Stomach (tissue), 8 donors: ENCODE measurements at regions not wholly inside any gene's neighbourhood (a gene's known extent, or its start where the extent isn't known, plus 50 kb on each side); places are given as distances from the start of the nearest gene placed in this dataset.

Experiments used
- DNase-seq, 2 donors: peaks; one replicate each; pipeline versions ENCODE4 v3.0.0 to v3.0.0-alpha.2; 2013 to 2019
- H3K27ac ChIP-seq, 5 donors: fragments of 200-600 bp in 4 of 5; sonication (generic) in 4 of 5; one replicate each; pipeline ENCODE4 v1.5.1; 2013 to 2019; ENCODE audit warnings: mild to moderate bottlenecking in 1 of 5, moderate library complexity in 1 of 5
- H3K27me3 ChIP-seq, 3 donors: fragments of 200-600 bp; sonication (generic); one replicate each; pipeline ENCODE4 v1.5.1; 2017 to 2019; ENCODE audit warnings: mixed run types in 1 of 3
- H3K36me3 ChIP-seq, 4 donors: fragments of 200-600 bp; sonication (generic); 1 replicate in 3 of 4; 2 replicates in 1 of 4; pipeline ENCODE4 v1.5.1; 2016 to 2019
- H3K4me1 ChIP-seq, 4 donors: fragments of 200-600 bp; sonication (generic); one replicate each; pipeline ENCODE4 v1.5.1; 2016 to 2019
- H3K4me3 ChIP-seq, 4 donors: fragments of 200-600 bp; sonication (generic) in 3 of 4; one replicate each; pipeline ENCODE4 v1.5.1; 2016 to 2019; ENCODE audit warnings: mild to moderate bottlenecking in 1 of 4
- H3K9me3 ChIP-seq, 4 donors: fragments of 200-600 bp; sonication (generic); one replicate each; pipeline ENCODE4 v1.5.1; 2016 to 2019
- CTCF ChIP-seq, 7 experiments: fragments of 450-650 bp in 4 of 7; fragments of 200-600 bp in 3 of 7; sonication (generic) in 3 of 7; IDR thresholded peaks; one replicate each; pipeline ENCODE4 v1.5.1; 2016 to 2019; ENCODE audit warnings: antibody characterized with exemption in 7 of 7, control low read depth in 2 of 7, mild to moderate bottlenecking in 1 of 7
- EP300 ChIP-seq: sonication (generic); formaldehyde crosslinking; IDR thresholded peaks from one replicate; pipeline ENCODE4 v1.6.1; 2017; ENCODE audit warnings: antibody characterized with exemption
- POLR2A ChIP-seq, 4 donors: fragments of 450-650 bp; IDR thresholded peaks; one replicate each; pipeline ENCODE4 v1.6.1; 2016; ENCODE audit warnings: antibody characterized with exemption in 4 of 4, control low read depth in 2 of 4, mild to moderate bottlenecking in 1 of 4, moderate library complexity in 1 of 4
- POLR2AphosphoS5 ChIP-seq, 3 donors: sonication (generic); formaldehyde crosslinking; IDR thresholded peaks; one replicate each; pipeline ENCODE4 v1.6.1; 2016; ENCODE audit warnings: antibody characterized with exemption in 3 of 3
- WGBS, 5 donors: extraction: QIAGEN DNeasy Blood & Tissue Kit in 3 of 5; methylation state at CpG; one replicate each; pipeline versions ENCODE4 v1.1.5 to v1.1.7; 2013 to 2018; 5-methylcytosine and 5-hydroxymethylcytosine counted together
- intact Hi-C: fragments of 100-400 bp; cut with DNase I; formaldehyde crosslinking; loops from one replicate; pipeline ENCODE4 v1.15.1; 2023; ENCODE audit warnings: low total_unique reads
- donor health status: healthy with polysubstance abuse.
- donor health status: Bipolar disorder and iron deficiency.
- donor health status: healthy.

- intact Hi-C loops = no loop called here
- TF ChIP-seq POLR2A (IDR thresholded peaks at IDR 0.05) = no peak
- no peak for TF ChIP-seq POLR2AphosphoS5 (IDR thresholded peaks at IDR 0.05)
- no peak for TF ChIP-seq CTCF (IDR thresholded peaks at IDR 0.05)
- TF ChIP-seq EP300 = no peak
Observed at GRCh38 chr10:31725436-31725835, 203.2 kb downstream of the ARHGAP12 start.

GRCh38 chr10:31724296-31724695 lies 204.3 kb downstream of the ARHGAP12 start:
- H3K36me3 ChIP-seq = no peaks in the 10 kb centered on the region

More at GRCh38 chr10:31725436-31725835, 203.2 kb downstream of the ARHGAP12 start:
- 86 to 98% (median 92%) methylated on average over 7 of the region's 7 CpGs for WGBS, 5 donors
- Histone ChIP-seq H3K9me3 (no peaks in the 10 kb centered on the region), H3K27ac (no peak overlapping the region), H3K4me1 (no peaks in the 10 kb centered on the region), H3K4me3 (no peak overlapping the region), H3K36me3 (no peaks in the 10 kb centered on the region), H3K27me3 (no peaks in the 10 kb centered on the region)
- DNase-seq = no peak

GRCh38 chr10:31723106-31723750 lies 205.4 kb downstream of the ARHGAP12 start:
- Histone ChIP-seq H3K4me1 (no peaks in the 10 kb centered on the region), H3K9me3 (peaks cover 0 to 6% (median 0%) of the 10 kb centered on the region in 4 donors), H3K36me3 (no peaks in the 10 kb centered on the region), H3K4me3 (no peak overlapping the region), H3K27me3 (no peaks in the 10 kb centered on the region), H3K27ac (no peak overlapping the region)
- 42 to 61% (median 57%) methylated on average over 5 of the region's 5 CpGs for WGBS, 5 donors
- TF ChIP-seq CTCF (IDR thresholded peaks at IDR 0.05) (no peak), EP300 (no peak)
- intact Hi-C loops = no loop called here
- DNase-seq = no peak

More at GRCh38 chr10:31724296-31724695, 204.3 kb downstream of the ARHGAP12 start:
- intact Hi-C loops = no loop called here
- TF ChIP-seq POLR2A (IDR thresholded peaks at IDR 0.05) = no peak
- TF ChIP-seq EP300 = no peak
- TF ChIP-seq POLR2AphosphoS5 (IDR thresholded peaks at IDR 0.05) = no peak
- TF ChIP-seq CTCF (IDR thresholded peaks at IDR 0.05) = no peak
- H3K9me3 ChIP-seq = peaks cover 0 to 3% (median 0%) of the 10 kb centered on the region in 4 donors
- no peak overlapping the region for H3K4me3 ChIP-seq
- H3K27me3 ChIP-seq = no peaks in the 10 kb centered on the region
- WGBS, 5 donors = 81 to 87% (median 84%) methylated on average over 5 of the region's 5 CpGs
- H3K27ac ChIP-seq = no peak overlapping the region
- no peak for DNase-seq
- H3K4me1 ChIP-seq = no peaks in the 10 kb centered on the region

GRCh38 chr10:31721096-31721495 lies 207.5 kb downstream of the ARHGAP12 start:
- Histone ChIP-seq H3K9me3 (peaks cover 0 to 6% (median 0%) of the 10 kb centered on the region in 4 donors), H3K27ac (no peak overlapping the region), H3K4me1 (no peaks in the 10 kb centered on the region), H3K27me3 (no peaks in the 10 kb centered on the region), H3K36me3 (no peaks in the 10 kb centered on the region), H3K4me3 (no peak overlapping the region)
- no peak for DNase-seq
- intact Hi-C loops = no loop called here
- WGBS, 5 donors = 78 to 89% (median 79%) methylated on average over 5 of the region's 5 CpGs
- TF ChIP-seq CTCF (IDR thresholded peaks at IDR 0.05) = no peak
- no peak for TF ChIP-seq POLR2AphosphoS5 (IDR thresholded peaks at IDR 0.05)
- no peak for TF ChIP-seq POLR2A (IDR thresholded peaks at IDR 0.05)
- TF ChIP-seq EP300 = no peak
